ENCODE measurements at regions not wholly inside any gene's neighbourhood (a gene's known extent, or its start where the extent isn't known, plus 50 kb on each side); places are given as distances from the start of the nearest gene placed in this dataset.

DNA sequence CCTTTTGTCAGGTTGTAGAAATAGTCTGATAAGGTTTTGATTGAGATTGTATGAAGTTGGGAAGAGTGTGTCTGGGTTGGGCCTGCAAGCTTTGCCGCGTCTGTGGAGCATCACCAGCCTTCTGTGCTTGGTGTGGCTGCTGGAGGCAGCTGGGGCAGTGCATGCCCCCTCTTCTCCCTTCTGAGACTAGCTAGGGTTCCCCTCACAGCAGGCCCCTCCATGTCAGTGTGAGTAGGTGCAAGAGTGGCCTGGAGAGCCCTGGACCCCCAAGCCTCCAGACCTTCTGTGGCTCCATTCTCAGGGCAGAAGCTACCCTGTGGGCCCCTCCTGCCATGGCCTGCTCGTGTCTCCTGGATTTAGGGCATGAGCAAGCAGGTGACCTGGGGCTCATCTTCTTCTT is 914.2 kb downstream of the TBC1D22A start (continued):
- TF ChIP-seq ZNF843 (tag by site-specific recombination; IDR thresholded peaks at IDR 0.05), result no peak
- no peak for TF ChIP-seq GLI2 (tag by site-specific recombination; IDR thresholded peaks at IDR 0.05; ENCODE audit: borderline replicate concordance, low read depth)
- TF ChIP-seq ZNF274 (IDR thresholded peaks at IDR 0.05; ENCODE audit: low read length), result no peak
- no peak for TF ChIP-seq ZNF274 (tag by site-specific recombination; IDR thresholded peaks at IDR 0.05; ENCODE audit: borderline replicate concordance)

DNA sequence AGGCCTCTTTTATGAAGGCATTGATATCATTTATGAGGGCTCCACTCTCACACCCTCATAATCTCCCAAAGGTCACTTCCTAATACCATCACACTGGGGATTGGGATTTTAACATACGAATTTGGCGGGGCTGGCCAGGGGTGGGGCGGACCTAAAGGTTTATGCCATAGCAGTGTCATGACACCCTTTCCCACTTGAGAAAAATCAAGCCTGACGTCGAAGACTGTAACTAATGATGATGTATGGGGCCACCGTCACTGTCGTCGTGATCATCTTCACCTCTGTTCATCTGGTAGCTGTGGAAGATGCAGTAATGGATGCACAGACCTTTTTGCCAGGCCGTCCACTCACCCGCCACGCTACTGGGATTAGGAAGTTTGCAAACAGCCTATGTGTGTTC is 912.1 kb downstream of the TBC1D22A start:
- ChIA-PET CTCF (no interaction called here), POLR2A (no interaction called here)
- no peak overlapping the region for H3K4me3 ChIP-seq (ENCODE audit: low read depth, low read length)

DNA sequence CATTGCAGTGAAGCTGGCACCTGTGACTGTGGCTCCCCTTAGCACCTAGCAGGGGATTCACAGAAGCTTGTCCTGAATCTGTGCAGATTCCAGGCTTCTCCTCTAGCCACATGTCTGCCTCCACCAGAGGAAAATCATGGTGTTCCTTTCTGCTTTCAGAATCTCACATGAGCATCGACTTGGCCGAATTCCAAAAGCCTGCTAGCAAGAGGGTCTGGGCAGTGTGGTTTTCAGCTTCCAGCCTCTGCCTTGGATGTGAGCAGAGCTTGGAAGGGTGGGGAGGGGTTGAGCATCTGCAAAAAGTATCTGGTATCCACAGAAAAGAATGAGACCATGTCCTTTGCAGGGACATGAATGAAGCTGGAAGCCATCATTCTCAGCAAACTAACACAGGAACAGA is 911.1 kb downstream of the TBC1D22A start:
- TF ChIP-seq, protein P1, sequence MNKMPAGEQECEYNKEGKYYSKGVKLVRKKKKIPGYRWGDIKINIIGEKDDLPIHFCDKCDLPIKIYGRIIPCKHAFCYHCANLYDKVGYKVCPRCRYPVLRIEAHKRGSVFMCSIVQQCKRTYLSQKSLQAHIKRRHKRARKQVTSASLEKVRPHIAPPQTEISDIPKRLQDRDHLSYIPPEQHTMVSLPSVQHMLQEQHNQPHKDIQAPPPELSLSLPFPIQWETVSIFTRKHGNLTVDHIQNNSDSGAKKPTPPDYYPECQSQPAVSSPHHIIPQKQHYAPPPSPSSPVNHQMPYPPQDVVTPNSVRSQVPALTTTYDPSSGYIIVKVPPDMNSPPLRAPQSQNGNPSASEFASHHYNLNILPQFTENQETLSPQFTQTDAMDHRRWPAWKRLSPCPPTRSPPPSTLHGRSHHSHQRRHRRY (tag by site-specific recombination; IDR thresholded peaks at IDR 0.05), result no peak
- TF ChIP-seq ZNF426 (tag by site-specific recombination; IDR thresholded peaks at IDR 0.05), result no peak
- ChIA-PET POLR2A (no interaction called here), CTCF (no interaction called here)
- H3K27ac ChIP-seq (ENCODE audit: extremely low read depth, low read depth, low read length), result no peak overlapping the region
- H3K9me3 ChIP-seq (ENCODE audit: control insufficient read depth, insufficient read depth, low read depth, low read length), result no peaks in the 10 kb centered on the region
- H3K4me1 ChIP-seq (ENCODE audit: control insufficient read depth, insufficient read depth, low read length), result no peaks in the 10 kb centered on the region
- no peaks in the 10 kb centered on the region for H3K36me3 ChIP-seq (ENCODE audit: control insufficient read depth in 2 of 2, insufficient read depth in 1 of 2, low read length in 2 of 2)
- H3K4me3 ChIP-seq (ENCODE audit: low read depth, low read length), result no peak overlapping the region

More for the DNA sequence above, 912.1 kb downstream of the TBC1D22A start:
- H3K4me1 ChIP-seq (ENCODE audit: control insufficient read depth, insufficient read depth, low read length), result no peaks in the 10 kb centered on the region
- no peaks in the 10 kb centered on the region for H3K9me3 ChIP-seq (ENCODE audit: control insufficient read depth, insufficient read depth, low read depth, low read length)
- no peaks in the 10 kb centered on the region for H3K36me3 ChIP-seq (ENCODE audit: control insufficient read depth in 2 of 2, insufficient read depth in 1 of 2, low read length in 2 of 2)
- no peak for TF ChIP-seq SCRT2 (tag by site-specific recombination; IDR thresholded peaks at IDR 0.05)
- H3K27ac ChIP-seq (ENCODE audit: extremely low read depth, low read depth, low read length), result no peak overlapping the region

DNA sequence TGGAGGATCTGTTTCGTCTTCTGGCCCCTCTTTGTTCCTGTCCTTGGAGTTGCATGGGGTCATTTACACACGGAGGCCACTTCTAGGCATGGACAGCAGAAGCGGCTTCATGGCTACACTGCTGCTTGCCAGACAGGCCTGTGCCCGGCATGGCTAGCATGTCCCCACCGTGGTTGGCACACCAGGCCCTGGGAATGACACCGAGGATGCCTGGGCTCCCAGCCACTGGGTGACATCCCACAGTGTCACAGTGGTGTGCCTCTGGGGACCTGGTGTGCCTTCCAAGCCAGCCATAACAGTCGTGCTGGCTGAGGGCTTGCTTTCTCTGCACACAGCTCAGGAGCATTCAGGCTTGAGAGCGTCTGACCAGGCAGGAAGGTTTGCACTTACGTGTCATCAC is 910.1 kb downstream of the TBC1D22A start:
- H3K4me3 ChIP-seq (ENCODE audit: low read depth, low read length), result no peak overlapping the region
- ChIA-PET POLR2A (no interaction called here), CTCF (no interaction called here)
- no peaks in the 10 kb centered on the region for H3K36me3 ChIP-seq (ENCODE audit: control insufficient read depth in 2 of 2, insufficient read depth in 1 of 2, low read length in 2 of 2)
- H3K27ac ChIP-seq (ENCODE audit: extremely low read depth, low read depth, low read length), result no peak overlapping the region
- no peaks in the 10 kb centered on the region for H3K4me1 ChIP-seq (ENCODE audit: control insufficient read depth, insufficient read depth, low read length)
- H3K9me3 ChIP-seq (ENCODE audit: control insufficient read depth, insufficient read depth, low read depth, low read length), result no peaks in the 10 kb centered on the region
- TF ChIP-seq ZNF132 (tag by site-specific recombination; IDR thresholded peaks at IDR 0.05; ENCODE audit: borderline replicate concordance), result no peak
- TF ChIP-seq ZBTB20 (tag by site-specific recombination; IDR thresholded peaks at IDR 0.05), result no peak
- TF ChIP-seq, protein P2, sequence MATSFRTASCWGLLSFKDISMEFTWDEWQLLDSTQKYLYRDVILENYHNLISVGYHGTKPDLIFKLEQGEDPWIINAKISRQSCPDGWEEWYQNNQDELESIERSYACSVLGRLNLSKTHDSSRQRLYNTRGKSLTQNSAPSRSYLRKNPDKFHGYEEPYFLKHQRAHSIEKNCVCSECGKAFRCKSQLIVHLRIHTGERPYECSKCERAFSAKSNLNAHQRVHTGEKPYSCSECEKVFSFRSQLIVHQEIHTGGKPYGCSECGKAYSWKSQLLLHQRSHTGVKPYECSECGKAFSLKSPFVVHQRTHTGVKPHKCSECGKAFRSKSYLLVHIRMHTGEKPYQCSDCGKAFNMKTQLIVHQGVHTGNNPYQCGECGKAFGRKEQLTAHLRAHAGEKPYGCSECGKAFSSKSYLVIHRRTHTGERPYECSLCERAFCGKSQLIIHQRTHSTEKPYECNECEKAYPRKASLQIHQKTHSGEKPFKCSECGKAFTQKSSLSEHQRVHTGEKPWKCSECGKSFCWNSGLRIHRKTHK (tag by site-specific recombination; IDR thresholded peaks at IDR 0.05), result no peak
- TF ChIP-seq EGR2 (tag by site-specific recombination; IDR thresholded peaks at IDR 0.05; ENCODE audit: low read depth), result no peak
- TF ChIP-seq ZNF561 (tag by site-specific recombination; IDR thresholded peaks at IDR 0.05; ENCODE audit: borderline replicate concordance), result no peak
- no peak for TF ChIP-seq ZNF791 (tag by site-specific recombination; IDR thresholded peaks at IDR 0.05)
- TF ChIP-seq SP7 (tag by site-specific recombination; IDR thresholded peaks at IDR 0.05), result no peak
- no peak for TF ChIP-seq SETDB1 (IDR thresholded peaks at IDR 0.05; ENCODE audit: insufficient read length, low read length)
- TF ChIP-seq ZNF10 (tag by site-specific recombination; IDR thresholded peaks at IDR 0.05), result no peak
- TF ChIP-seq ZNF747 (tag by site-specific recombination; IDR thresholded peaks at IDR 0.05), result no peak
- TF ChIP-seq, protein P3, sequence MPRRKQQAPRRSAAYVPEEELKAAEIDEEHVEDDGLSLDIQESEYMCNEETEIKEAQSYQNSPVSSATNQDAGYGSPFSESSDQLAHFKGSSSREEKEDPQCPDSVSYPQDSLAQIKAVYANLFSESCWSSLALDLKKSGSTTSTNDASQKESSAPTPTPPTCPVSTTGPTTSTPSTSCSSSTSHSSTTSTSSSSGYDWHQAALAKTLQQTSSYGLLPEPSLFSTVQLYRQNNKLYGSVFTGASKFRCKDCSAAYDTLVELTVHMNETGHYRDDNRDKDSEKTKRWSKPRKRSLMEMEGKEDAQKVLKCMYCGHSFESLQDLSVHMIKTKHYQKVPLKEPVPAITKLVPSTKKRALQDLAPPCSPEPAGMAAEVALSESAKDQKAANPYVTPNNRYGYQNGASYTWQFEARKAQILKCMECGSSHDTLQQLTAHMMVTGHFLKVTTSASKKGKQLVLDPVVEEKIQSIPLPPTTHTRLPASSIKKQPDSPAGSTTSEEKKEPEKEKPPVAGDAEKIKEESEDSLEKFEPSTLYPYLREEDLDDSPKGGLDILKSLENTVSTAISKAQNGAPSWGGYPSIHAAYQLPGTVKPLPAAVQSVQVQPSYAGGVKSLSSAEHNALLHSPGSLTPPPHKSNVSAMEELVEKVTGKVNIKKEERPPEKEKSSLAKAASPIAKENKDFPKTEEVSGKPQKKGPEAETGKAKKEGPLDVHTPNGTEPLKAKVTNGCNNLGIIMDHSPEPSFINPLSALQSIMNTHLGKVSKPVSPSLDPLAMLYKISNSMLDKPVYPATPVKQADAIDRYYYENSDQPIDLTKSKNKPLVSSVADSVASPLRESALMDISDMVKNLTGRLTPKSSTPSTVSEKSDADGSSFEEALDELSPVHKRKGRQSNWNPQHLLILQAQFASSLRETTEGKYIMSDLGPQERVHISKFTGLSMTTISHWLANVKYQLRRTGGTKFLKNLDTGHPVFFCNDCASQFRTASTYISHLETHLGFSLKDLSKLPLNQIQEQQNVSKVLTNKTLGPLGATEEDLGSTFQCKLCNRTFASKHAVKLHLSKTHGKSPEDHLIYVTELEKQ (tag by site-specific recombination; IDR thresholded peaks at IDR 0.05; ENCODE audit: borderline replicate concordance), result no peak
- TF ChIP-seq, protein P4, sequence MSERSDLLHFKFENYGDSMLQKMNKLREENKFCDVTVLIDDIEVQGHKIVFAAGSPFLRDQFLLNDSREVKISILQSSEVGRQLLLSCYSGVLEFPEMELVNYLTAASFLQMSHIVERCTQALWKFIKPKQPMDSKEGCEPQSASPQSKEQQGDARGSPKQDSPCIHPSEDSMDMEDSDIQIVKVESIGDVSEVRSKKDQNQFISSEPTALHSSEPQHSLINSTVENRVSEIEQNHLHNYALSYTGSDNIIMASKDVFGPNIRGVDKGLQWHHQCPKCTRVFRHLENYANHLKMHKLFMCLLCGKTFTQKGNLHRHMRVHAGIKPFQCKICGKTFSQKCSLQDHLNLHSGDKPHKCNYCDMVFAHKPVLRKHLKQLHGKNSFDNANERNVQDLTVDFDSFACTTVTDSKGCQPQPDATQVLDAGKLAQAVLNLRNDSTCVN (tag by site-specific recombination; optimal IDR thresholded peaks at IDR 0.05), result no peak
- TF ChIP-seq, protein P5, sequence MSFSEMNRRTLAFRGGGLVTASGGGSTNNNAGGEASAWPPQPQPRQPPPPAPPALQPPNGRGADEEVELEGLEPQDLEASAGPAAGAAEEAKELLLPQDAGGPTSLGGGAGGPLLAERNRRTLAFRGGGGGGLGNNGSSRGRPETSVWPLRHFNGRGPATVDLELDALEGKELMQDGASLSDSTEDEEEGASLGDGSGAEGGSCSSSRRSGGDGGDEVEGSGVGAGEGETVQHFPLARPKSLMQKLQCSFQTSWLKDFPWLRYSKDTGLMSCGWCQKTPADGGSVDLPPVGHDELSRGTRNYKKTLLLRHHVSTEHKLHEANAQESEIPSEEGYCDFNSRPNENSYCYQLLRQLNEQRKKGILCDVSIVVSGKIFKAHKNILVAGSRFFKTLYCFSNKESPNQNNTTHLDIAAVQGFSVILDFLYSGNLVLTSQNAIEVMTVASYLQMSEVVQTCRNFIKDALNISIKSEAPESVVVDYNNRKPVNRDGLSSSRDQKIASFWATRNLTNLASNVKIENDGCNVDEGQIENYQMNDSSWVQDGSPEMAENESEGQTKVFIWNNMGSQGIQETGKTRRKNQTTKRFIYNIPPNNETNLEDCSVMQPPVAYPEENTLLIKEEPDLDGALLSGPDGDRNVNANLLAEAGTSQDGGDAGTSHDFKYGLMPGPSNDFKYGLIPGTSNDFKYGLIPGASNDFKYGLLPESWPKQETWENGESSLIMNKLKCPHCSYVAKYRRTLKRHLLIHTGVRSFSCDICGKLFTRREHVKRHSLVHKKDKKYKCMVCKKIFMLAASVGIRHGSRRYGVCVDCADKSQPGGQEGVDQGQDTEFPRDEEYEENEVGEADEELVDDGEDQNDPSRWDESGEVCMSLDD (tag by site-specific recombination; IDR thresholded peaks at IDR 0.05), result no peak
- no peak for TF ChIP-seq MEIS1 (CRISPR knock-in tag; IDR thresholded peaks at IDR 0.05; ENCODE audit: borderline replicate concordance)
